H1 (cell line): ENCODE measurements at regions not wholly inside any gene's neighbourhood (a gene's known extent, or its start where the extent isn't known, plus 50 kb on each side); places are given as distances from the start of the nearest gene placed in this dataset.

ENCODE experiments used
- EZH2 ChIP-seq: fragments of 200-600 bp; sonication (generic); IDR thresholded peaks from 2 replicates; pipeline ENCODE4 v1.7.1; 2012; ENCODE audit warnings: low read depth, mild to moderate bottlenecking, moderate library complexity, low read length, inconsistent platforms; ENCODE audit not compliant: severe bottlenecking
- TF ChIP-seq, protein P1 (sequence below), 3 experiments: IDR thresholded peaks; 1 replicate in 2 of 3; 2 replicates in 1 of 3; pipeline versions ENCODE4 v1.5.1 to v1.6.1; 2011; ENCODE audit warnings: low read length in 3 of 3, mild to moderate bottlenecking in 3 of 3, inconsistent platforms in 2 of 3, low read depth in 1 of 3, moderate library complexity in 1 of 3; ENCODE audit not compliant: insufficient read depth in 1 of 3; ENCODE audit errors: control extremely low read depth in 1 of 3

DNA sequence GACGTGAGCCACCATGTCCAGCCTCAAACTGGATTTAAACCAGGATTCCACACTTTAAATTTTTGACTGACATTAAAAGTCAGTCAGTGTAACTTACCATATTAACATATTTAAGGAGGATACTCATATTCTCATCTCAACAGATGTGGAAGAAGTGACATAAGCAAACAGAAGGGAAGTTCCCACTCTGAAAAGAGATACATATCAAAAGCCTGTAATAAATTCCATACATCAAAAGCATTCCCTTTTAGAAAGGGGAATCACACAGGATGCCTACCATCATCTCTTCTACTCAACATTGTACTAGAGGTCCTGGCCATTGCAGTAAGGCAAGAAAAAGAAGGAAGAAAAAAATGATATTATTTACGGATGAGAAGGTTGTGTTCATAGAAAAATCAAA lies 618.2 kb upstream of the DIPK2B start:
- TF ChIP-seq, protein P1, sequence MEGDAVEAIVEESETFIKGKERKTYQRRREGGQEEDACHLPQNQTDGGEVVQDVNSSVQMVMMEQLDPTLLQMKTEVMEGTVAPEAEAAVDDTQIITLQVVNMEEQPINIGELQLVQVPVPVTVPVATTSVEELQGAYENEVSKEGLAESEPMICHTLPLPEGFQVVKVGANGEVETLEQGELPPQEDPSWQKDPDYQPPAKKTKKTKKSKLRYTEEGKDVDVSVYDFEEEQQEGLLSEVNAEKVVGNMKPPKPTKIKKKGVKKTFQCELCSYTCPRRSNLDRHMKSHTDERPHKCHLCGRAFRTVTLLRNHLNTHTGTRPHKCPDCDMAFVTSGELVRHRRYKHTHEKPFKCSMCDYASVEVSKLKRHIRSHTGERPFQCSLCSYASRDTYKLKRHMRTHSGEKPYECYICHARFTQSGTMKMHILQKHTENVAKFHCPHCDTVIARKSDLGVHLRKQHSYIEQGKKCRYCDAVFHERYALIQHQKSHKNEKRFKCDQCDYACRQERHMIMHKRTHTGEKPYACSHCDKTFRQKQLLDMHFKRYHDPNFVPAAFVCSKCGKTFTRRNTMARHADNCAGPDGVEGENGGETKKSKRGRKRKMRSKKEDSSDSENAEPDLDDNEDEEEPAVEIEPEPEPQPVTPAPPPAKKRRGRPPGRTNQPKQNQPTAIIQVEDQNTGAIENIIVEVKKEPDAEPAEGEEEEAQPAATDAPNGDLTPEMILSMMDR (IDR thresholded peaks at IDR 0.05; ENCODE audit: control extremely low read depth in 1 of 3, insufficient read depth in 1 of 3, low read depth in 1 of 3, low read length in 3 of 3): no peak
- TF ChIP-seq EZH2: no peak
